Chondrocyte (in vitro differentiated cells): ENCODE measurements at regions not wholly inside any gene's neighbourhood (a gene's known extent, or its start where the extent isn't known, plus 50 kb on each side); places are given as distances from the start of the nearest gene placed in this dataset.

Source experiments
- DNase-seq: peaks from one replicate; pipeline ENCODE4 v3.0.0; 2021; ENCODE audit warnings: mixed read lengths, low spot score
- H3K27ac Mint-ChIP-seq: one replicate; pipeline ENCODE4 v1.8.0; 2021; ENCODE audit warnings: mild to moderate bottlenecking, moderate library complexity, mixed read lengths; ENCODE audit not compliant: unreplicated experiment
- H3K27me3 Mint-ChIP-seq: 2 replicates; pipeline ENCODE4 v1.8.0; 2021; ENCODE audit warnings: low read depth, mixed read lengths
- H3K36me3 Mint-ChIP-seq: 2 replicates; pipeline ENCODE4 v1.8.0; 2021; ENCODE audit warnings: low read depth, mixed read lengths
- H3K4me1 Mint-ChIP-seq: 2 replicates; pipeline ENCODE4 v1.8.0; 2021; ENCODE audit warnings: low read depth, mild to moderate bottlenecking, mixed read lengths
- H3K4me3 Mint-ChIP-seq: one replicate; pipeline ENCODE4 v1.8.0; 2021; ENCODE audit warnings: mild to moderate bottlenecking, moderate library complexity, mixed read lengths; ENCODE audit not compliant: unreplicated experiment
- H3K9me3 Mint-ChIP-seq: 2 replicates; pipeline ENCODE4 v1.8.0; 2021; ENCODE audit warnings: low read depth, mixed read lengths
- CTCF ChIP-seq: fragments of 200-600 bp; sonication (generic); IDR thresholded peaks from 2 replicates; pipeline ENCODE4 v1.5.0; 2021; ENCODE audit warnings: antibody characterized with exemption, mild to moderate bottlenecking, moderate library complexity

- TF ChIP-seq CTCF, result no peak
- Mint-ChIP-seq H3K27me3 (peaks cover 10% of the 10 kb centered on the region), H3K4me1 (no peaks in the 10 kb centered on the region), H3K9me3 (no peaks in the 10 kb centered on the region), H3K36me3 (no peaks in the 10 kb centered on the region), H3K27ac (no peak overlapping the region), H3K4me3 (no peak overlapping the region)
- DNase-seq, result no peak
Observed at GRCh38 chr13:47148543-47148942, 251.7 kb upstream of the HTR2A start.

GRCh38 chr13:47147812-47148119, 250.9 kb upstream of the HTR2A start:
- H3K27ac Mint-ChIP-seq, result no peak overlapping the region
- H3K4me1 Mint-ChIP-seq, result no peaks in the 10 kb centered on the region
- no peak for TF ChIP-seq CTCF
- H3K27me3 Mint-ChIP-seq, result peaks cover 10% of the 10 kb centered on the region
- DNase-seq, result no peak
- no peaks in the 10 kb centered on the region for H3K36me3 Mint-ChIP-seq
- H3K4me3 Mint-ChIP-seq, result no peak overlapping the region
- H3K9me3 Mint-ChIP-seq, result no peaks in the 10 kb centered on the region

- H3K36me3 Mint-ChIP-seq, result no peaks in the 10 kb centered on the region
- DNase-seq, result no peak
- no peak overlapping the region for H3K4me3 Mint-ChIP-seq
- no peak overlapping the region for H3K27ac Mint-ChIP-seq
- H3K9me3 Mint-ChIP-seq, result no peaks in the 10 kb centered on the region
- no peak for TF ChIP-seq CTCF
- H3K27me3 Mint-ChIP-seq, result peaks cover 10% of the 10 kb centered on the region
- H3K4me1 Mint-ChIP-seq, result peaks cover 3% of the 10 kb centered on the region
Observed at GRCh38 chr13:47146991-47147811, 250.3 kb upstream of the HTR2A start.

GRCh38 chr13:47146136-47146535, 249.3 kb upstream of the HTR2A start:
- Mint-ChIP-seq H3K36me3 (no peaks in the 10 kb centered on the region), H3K27ac (no peak overlapping the region), H3K27me3 (peaks cover 9% of the 10 kb centered on the region), H3K9me3 (no peaks in the 10 kb centered on the region), H3K4me1 (peaks cover 8% of the 10 kb centered on the region), H3K4me3 (no peak overlapping the region)
- no peak for TF ChIP-seq CTCF
- DNase-seq, result no peak

GRCh38 chr13:47144782-47145181, 247.9 kb upstream of the HTR2A start:
- DNase-seq, result no peak
- Mint-ChIP-seq H3K9me3 (no peaks in the 10 kb centered on the region), H3K4me3 (no peak overlapping the region), H3K4me1 (peaks cover 8% of the 10 kb centered on the region), H3K27ac (peak overlapping the region; percentile 57), H3K36me3 (no peaks in the 10 kb centered on the region), H3K27me3 (peaks cover 12% of the 10 kb centered on the region)
- no peak for TF ChIP-seq CTCF
